K562 (cell line): ENCODE measurements at regions not wholly inside any gene's neighbourhood (a gene's known extent, or its start where the extent isn't known, plus 50 kb on each side); places are given as distances from the start of the nearest gene placed in this dataset.

Experiments
- CREBBP ChIP-seq: IDR thresholded peaks from one replicate; pipeline ENCODE4 v1.6.1; 2012; ENCODE audit warnings: low read depth, mild to moderate bottlenecking, control low read depth, inconsistent platforms, low read length
- FOXP4 ChIP-seq: sonication (generic); formaldehyde crosslinking; IDR thresholded peaks from 2 replicates; pipeline ENCODE4 v1.8.0; 2022; ENCODE audit warnings: mild to moderate bottlenecking, missing genetic modification reagents, borderline replicate concordance
- USF1 ChIP-seq: sonication (generic); formaldehyde crosslinking; IDR thresholded peaks from 2 replicates; pipeline ENCODE4 v1.9.0; 2022; ENCODE audit warnings: mild to moderate bottlenecking, missing genetic modification reagents
- ZNF121 ChIP-seq: sonication (generic); formaldehyde crosslinking; conservative IDR thresholded peaks from 2 replicates; pipeline ENCODE4 v1.8.0; 2022; ENCODE audit warnings: missing genetic modification reagents
- ZNF217 ChIP-seq: sonication (generic); formaldehyde crosslinking; IDR thresholded peaks from 2 replicates; pipeline ENCODE4 v1.8.0; 2022; ENCODE audit warnings: mild to moderate bottlenecking, missing genetic modification reagents
- TF ChIP-seq, protein P1 (sequence below): sonication (generic); formaldehyde crosslinking; IDR thresholded peaks from 2 replicates; pipeline ENCODE4 v1.8.1; 2023; ENCODE audit warnings: mild to moderate bottlenecking, missing genetic modification reagents

DNA sequence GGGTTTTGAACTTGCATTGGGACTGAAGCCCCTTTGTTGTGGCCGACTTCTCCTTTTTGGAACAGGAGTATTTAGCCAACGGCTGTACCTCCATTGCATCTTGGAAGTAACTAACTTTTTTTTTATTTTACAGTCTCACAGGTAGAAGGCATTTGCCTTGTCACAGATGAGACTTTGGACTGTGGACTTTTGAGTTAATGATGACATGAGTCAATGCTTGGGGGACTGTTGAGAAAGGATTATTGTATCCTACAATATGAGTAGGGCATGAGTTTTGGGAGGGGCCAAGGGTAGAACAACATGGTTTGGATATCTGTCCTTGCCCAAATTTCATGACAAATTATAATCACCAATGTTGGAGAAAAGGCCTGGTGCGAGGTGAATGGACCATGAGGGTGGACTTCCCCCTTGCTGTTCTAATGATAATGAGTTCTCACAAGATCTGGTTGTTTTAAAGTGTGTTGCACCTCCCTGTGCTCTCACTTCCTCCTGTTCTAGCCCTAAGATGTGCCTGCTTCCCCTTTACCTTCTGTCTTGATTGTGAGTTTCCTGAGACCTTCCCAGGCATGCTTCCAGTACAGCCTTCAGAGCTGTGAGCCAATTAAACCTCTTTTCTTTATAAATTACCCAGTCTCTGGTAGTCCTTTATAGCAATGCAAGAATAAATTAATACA, 1269.4 kb upstream of the CHAC2 start (continued):
- TF ChIP-seq, protein P1, sequence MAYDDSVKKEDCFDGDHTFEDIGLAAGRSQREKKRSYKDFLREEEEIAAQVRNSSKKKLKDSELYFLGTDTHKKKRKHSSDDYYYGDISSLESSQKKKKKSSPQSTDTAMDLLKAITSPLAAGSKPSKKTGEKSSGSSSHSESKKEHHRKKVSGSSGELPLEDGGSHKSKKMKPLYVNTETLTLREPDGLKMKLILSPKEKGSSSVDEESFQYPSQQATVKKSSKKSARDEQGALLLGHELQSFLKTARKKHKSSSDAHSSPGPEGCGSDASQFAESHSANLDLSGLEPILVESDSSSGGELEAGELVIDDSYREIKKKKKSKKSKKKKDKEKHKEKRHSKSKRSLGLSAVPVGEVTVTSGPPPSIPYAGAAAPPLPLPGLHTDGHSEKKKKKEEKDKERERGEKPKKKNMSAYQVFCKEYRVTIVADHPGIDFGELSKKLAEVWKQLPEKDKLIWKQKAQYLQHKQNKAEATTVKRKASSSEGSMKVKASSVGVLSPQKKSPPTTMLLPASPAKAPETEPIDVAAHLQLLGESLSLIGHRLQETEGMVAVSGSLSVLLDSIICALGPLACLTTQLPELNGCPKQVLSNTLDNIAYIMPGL: no peak
- TF ChIP-seq FOXP4 (CRISPR knock-in tag) (no peak), ZNF217 (CRISPR knock-in tag) (no peak), CREBBP (no peak), USF1 (CRISPR knock-in tag) (no peak), ZNF121 (CRISPR knock-in tag) (no peak)
